HL-60 (cell line): ENCODE measurements at regions not wholly inside any gene's neighbourhood (a gene's known extent, or its start where the extent isn't known, plus 50 kb on each side); places are given as distances from the start of the nearest gene placed in this dataset.

ENCODE experiments used
- DNase-seq, 2 experiments: peaks; one replicate each; pipeline ENCODE4 v3.0.0-alpha.2; 2010 to 2020; ENCODE audit warnings: low read depth in 1 of 2, low spot score in 1 of 2
- H3K27ac ChIP-seq: fragments of 250-450 bp; sonication (Bioruptor Pico); replicated peaks from 2 replicates; pipeline ENCODE4 v1.5.1; 2020; ENCODE audit warnings: mild to moderate bottlenecking, moderate library complexity
- H3K27me3 ChIP-seq: fragments of 250-450 bp; sonication (Bioruptor Pico); 2 replicates; pipeline ENCODE4 v1.5.1; 2021; ENCODE audit warnings: mild to moderate bottlenecking, moderate library complexity; ENCODE audit not compliant: insufficient read depth, poor library complexity, severe bottlenecking
- H3K4me3 ChIP-seq: replicated peaks from 2 replicates; pipeline ENCODE4 v1.5.1; 2011; ENCODE audit warnings: mild to moderate bottlenecking, control low read depth, low read length; ENCODE audit not compliant: insufficient read depth
- GABPA ChIP-seq: IDR thresholded peaks from 2 replicates; pipeline ENCODE4 v1.6.1; 2012; ENCODE audit warnings: low read depth
- POLR2AphosphoS5 ChIP-seq: IDR thresholded peaks from 2 replicates; pipeline ENCODE4 v1.6.1; 2012; ENCODE audit warnings: low read depth
- SPI1 ChIP-seq: IDR thresholded peaks from 2 replicates; pipeline ENCODE4 v1.6.1; 2012; ENCODE audit warnings: low read depth, mild to moderate bottlenecking, borderline replicate concordance
- TF ChIP-seq, protein P1 (sequence below): IDR thresholded peaks from one replicate; pipeline ENCODE4 v1.5.1; 2011; ENCODE audit warnings: low read length, control low read depth, inconsistent platforms; ENCODE audit not compliant: insufficient read depth
- TF ChIP-seq, protein P2 (sequence below): IDR thresholded peaks from 2 replicates; pipeline ENCODE4 v1.6.1; 2012; ENCODE audit warnings: low read depth; ENCODE audit not compliant: insufficient replicate concordance

DNA sequence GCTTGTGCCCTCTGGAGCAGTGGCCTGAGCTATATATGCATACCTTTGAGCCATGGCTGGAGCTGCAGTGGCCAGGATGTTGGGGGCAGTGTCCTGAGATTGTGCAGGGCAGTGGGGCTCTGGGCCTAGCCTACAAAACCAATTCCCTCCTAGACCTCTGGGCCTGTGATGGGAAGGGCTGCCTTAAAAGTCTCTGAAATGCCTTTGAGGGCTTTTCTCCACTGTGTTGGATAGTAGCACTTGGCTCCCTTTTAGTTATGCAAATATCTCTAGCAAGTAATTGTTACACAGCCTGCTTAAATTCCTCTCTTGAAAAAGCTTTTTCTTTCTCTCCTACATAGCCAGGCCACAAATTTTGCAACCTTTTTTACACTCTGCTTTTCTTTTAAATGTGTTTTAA lies 426.4 kb downstream of the ACTR3B start:
- TF ChIP-seq GABPA (no peak), POLR2AphosphoS5 (no peak), SPI1 (no peak)
- TF ChIP-seq, protein P1, sequence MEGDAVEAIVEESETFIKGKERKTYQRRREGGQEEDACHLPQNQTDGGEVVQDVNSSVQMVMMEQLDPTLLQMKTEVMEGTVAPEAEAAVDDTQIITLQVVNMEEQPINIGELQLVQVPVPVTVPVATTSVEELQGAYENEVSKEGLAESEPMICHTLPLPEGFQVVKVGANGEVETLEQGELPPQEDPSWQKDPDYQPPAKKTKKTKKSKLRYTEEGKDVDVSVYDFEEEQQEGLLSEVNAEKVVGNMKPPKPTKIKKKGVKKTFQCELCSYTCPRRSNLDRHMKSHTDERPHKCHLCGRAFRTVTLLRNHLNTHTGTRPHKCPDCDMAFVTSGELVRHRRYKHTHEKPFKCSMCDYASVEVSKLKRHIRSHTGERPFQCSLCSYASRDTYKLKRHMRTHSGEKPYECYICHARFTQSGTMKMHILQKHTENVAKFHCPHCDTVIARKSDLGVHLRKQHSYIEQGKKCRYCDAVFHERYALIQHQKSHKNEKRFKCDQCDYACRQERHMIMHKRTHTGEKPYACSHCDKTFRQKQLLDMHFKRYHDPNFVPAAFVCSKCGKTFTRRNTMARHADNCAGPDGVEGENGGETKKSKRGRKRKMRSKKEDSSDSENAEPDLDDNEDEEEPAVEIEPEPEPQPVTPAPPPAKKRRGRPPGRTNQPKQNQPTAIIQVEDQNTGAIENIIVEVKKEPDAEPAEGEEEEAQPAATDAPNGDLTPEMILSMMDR = no peak
- TF ChIP-seq, protein P2, sequence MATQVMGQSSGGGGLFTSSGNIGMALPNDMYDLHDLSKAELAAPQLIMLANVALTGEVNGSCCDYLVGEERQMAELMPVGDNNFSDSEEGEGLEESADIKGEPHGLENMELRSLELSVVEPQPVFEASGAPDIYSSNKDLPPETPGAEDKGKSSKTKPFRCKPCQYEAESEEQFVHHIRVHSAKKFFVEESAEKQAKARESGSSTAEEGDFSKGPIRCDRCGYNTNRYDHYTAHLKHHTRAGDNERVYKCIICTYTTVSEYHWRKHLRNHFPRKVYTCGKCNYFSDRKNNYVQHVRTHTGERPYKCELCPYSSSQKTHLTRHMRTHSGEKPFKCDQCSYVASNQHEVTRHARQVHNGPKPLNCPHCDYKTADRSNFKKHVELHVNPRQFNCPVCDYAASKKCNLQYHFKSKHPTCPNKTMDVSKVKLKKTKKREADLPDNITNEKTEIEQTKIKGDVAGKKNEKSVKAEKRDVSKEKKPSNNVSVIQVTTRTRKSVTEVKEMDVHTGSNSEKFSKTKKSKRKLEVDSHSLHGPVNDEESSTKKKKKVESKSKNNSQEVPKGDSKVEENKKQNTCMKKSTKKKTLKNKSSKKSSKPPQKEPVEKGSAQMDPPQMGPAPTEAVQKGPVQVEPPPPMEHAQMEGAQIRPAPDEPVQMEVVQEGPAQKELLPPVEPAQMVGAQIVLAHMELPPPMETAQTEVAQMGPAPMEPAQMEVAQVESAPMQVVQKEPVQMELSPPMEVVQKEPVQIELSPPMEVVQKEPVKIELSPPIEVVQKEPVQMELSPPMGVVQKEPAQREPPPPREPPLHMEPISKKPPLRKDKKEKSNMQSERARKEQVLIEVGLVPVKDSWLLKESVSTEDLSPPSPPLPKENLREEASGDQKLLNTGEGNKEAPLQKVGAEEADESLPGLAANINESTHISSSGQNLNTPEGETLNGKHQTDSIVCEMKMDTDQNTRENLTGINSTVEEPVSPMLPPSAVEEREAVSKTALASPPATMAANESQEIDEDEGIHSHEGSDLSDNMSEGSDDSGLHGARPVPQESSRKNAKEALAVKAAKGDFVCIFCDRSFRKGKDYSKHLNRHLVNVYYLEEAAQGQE = no peak
- H3K4me3 ChIP-seq = no peak overlapping the region

DNA sequence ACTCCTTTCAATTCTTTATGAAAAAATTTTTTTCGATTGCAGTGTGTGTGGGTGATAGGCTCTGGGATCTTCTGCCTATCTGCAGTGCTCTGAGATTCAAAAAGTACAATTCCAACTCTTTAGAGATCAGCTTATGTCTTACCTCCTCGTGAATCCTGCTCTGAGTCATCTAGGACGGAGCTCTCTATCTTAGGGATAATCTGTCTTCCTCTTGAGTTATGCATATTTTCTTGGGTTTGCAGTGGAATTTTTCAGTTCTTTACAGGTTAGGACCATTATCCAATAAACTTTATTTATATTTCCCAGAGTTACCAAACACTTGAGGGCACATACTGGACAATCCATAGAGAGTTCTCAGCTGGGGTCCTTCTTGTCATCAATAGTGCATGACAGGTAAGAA lies 428.6 kb downstream of the ACTR3B start:
- TF ChIP-seq POLR2AphosphoS5 = no peak
- TF ChIP-seq, protein P1 = no peak
- TF ChIP-seq, protein P2 = no peak
- TF ChIP-seq GABPA = no peak
- TF ChIP-seq SPI1 = no peak
- H3K27ac ChIP-seq = no peak overlapping the region
- no peaks in the 10 kb centered on the region for H3K27me3 ChIP-seq
- H3K4me3 ChIP-seq = no peak overlapping the region
- DNase-seq = no peak

More for the DNA sequence above, 426.4 kb downstream of the ACTR3B start:
- DNase-seq = no peak
- H3K27me3 ChIP-seq = no peaks in the 10 kb centered on the region
- no peak overlapping the region for H3K27ac ChIP-seq

DNA sequence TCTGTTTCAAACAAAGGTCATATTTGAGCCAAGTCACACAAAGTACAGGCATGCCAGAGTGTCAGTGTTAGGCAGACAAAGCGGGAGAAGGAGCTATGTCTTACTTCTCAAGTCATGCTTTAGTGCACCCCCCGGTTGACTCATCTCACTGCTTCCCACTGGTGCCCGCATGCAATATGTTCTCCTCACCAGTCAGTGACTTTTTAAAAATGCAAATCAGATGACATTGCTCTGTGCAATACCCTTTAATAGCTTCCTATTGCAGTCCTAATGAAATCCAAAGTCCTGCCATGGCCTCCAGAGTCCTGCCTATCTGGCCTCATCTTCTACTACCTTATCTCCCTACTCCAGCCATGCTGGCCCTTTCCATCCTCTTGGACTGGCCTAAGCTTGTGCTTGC lies 429.1 kb downstream of the ACTR3B start:
- H3K27ac ChIP-seq = no peak overlapping the region
- no peak overlapping the region for H3K4me3 ChIP-seq
- no peak for DNase-seq
- TF ChIP-seq POLR2AphosphoS5 = no peak
- TF ChIP-seq, protein P1 = no peak
- no peaks in the 10 kb centered on the region for H3K27me3 ChIP-seq

DNA sequence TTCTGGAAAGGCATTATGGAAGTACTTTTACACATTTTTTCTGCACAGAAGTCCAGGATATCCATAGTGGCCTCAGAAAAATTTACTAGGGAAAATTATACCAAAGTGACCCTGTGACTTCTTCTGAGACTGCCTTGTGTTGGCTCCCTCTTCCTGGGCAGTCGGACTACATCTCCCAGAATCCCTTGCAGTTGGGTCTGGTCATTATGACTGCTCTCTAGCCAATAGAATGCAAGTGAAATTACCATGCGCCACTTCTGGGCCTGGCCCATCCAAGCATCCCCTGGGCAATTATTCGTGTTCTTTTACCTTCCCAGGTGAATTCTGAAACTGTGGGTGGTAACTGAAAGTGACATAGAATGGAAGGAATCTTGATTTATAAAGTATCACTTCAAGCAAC lies 430.9 kb downstream of the ACTR3B start:
- no peak overlapping the region for H3K4me3 ChIP-seq
- DNase-seq = peak in 1 of 2 experiments; percentile 2
- TF ChIP-seq, protein P2 = no peak
- TF ChIP-seq, protein P1 = no peak
- TF ChIP-seq GABPA = no peak
- TF ChIP-seq POLR2AphosphoS5 = no peak
- no peak for TF ChIP-seq SPI1

More for the DNA sequence above, 430.9 kb downstream of the ACTR3B start:
- Histone ChIP-seq H3K27ac (no peak overlapping the region), H3K27me3 (no peaks in the 10 kb centered on the region)
